H1 (cell line): ENCODE measurements at regions not wholly inside any gene's neighbourhood (a gene's known extent, or its start where the extent isn't known, plus 50 kb on each side); places are given as distances from the start of the nearest gene placed in this dataset.
"Not testable (repeated sequence)": the region's sequence is repeated elsewhere in the genome, so short reads cannot be mapped to it uniquely, and the experiment has no call there.

Experiments
- CTCF ChIA-PET: fragments of 300-600 bp; sonication (Branson Sonifier 250); formaldehyde crosslinking; loops from one replicate; lab custom pipeline; 2021; ENCODE audit not compliant: partially characterized antibody; lab: Charles Lee
- POLR2A ChIA-PET: fragments of 300-600 bp; sonication (Branson Sonifier 250); formaldehyde crosslinking; loops from one replicate; lab custom pipeline; 2021; ENCODE audit warnings: inconsistent platforms; ENCODE audit not compliant: partially characterized antibody; lab: Charles Lee
- DNase-seq, 2 experiments: peaks; one replicate each; pipeline versions ENCODE4 v3.0.0 to v3.0.0-alpha.2; 2010 to 2022; ENCODE audit warnings: low spot score in 2 of 2, low read depth in 1 of 2, mixed read lengths in 1 of 2
- FAIRE-seq: peaks from 2 replicates; lab custom pipeline; 2011; peaks lifted over from hg19 to GRCh38; lab: Jason Lieb, UNC
- H2AFZ ChIP-seq: 2 replicates; pipeline ENCODE4 v1.8.1; 2012; ENCODE audit warnings: low read length, inconsistent platforms
- H2AK5ac ChIP-seq: 2 replicates; pipeline ENCODE4 v1.6.1; 2013; ENCODE audit warnings: low read depth, low read length
- H2BK120ac ChIP-seq: replicated peaks from 2 replicates; pipeline ENCODE3; 2013; ENCODE audit warnings: low read depth, low read length, inconsistent platforms
- H2BK12ac ChIP-seq: 2 replicates; pipeline ENCODE4 v1.6.1; 2013; ENCODE audit warnings: low read depth, low read length
- H2BK15ac ChIP-seq: 2 replicates; pipeline ENCODE4 v1.6.1; 2013; ENCODE audit warnings: low read length
- H2BK20ac ChIP-seq: 2 replicates; pipeline ENCODE4 v1.6.1; 2013; ENCODE audit warnings: low read length
- H2BK5ac ChIP-seq: 2 replicates; pipeline ENCODE4 v1.6.1; 2013; ENCODE audit warnings: low read depth, low read length
- H3K14ac ChIP-seq: 2 replicates; pipeline ENCODE4 v1.6.1; 2013; ENCODE audit warnings: inconsistent platforms; ENCODE audit not compliant: insufficient read length
- H3K18ac ChIP-seq: 2 replicates; pipeline ENCODE4 v1.6.1; 2013; ENCODE audit warnings: low read length; ENCODE audit errors: extremely low read depth
- H3K23ac ChIP-seq: 2 replicates; pipeline ENCODE4 v1.6.1; 2013; ENCODE audit warnings: inconsistent platforms; ENCODE audit not compliant: insufficient read length
- H3K23me2 ChIP-seq: 2 replicates; pipeline ENCODE4 v1.6.1; 2013; ENCODE audit warnings: low read depth, low read length
- H3K27ac ChIP-seq: 2 replicates; pipeline ENCODE4 v1.6.1; 2011; ENCODE audit warnings: low read depth, low read length, inconsistent platforms
- H3K27me3 ChIP-seq, 4 experiments: replicated peaks in 1 of 4; 1 replicate in 1 of 4; 2 replicates in 3 of 4; pipeline versions ENCODE4 v1.6.1 to v1.8.1; 2011 to 2013; ENCODE audit warnings: low read length in 3 of 4, mild to moderate bottlenecking in 3 of 4, inconsistent platforms in 2 of 4, mixed read lengths in 2 of 4, moderate library complexity in 1 of 4; ENCODE audit not compliant: control insufficient read depth in 3 of 4, insufficient read depth in 3 of 4; ENCODE audit errors: extremely low read depth in 1 of 4
- H3K36me3 ChIP-seq, 4 experiments: 2 replicates each; pipeline versions ENCODE4 v1.6.1 to v1.8.1; 2011 to 2013; ENCODE audit warnings: mild to moderate bottlenecking in 4 of 4, low read length in 3 of 4, moderate library complexity in 2 of 4, control low read depth in 1 of 4, inconsistent platforms in 1 of 4; ENCODE audit not compliant: insufficient read depth in 4 of 4, control insufficient read depth in 2 of 4
- H3K4ac ChIP-seq: replicated peaks from 2 replicates; pipeline ENCODE3; 2013; ENCODE audit warnings: low read length, low read depth, mixed read lengths, inconsistent platforms; ENCODE audit not compliant: insufficient read length
- H3K4me1 ChIP-seq, 4 experiments: replicated peaks in 1 of 4; 1 replicate in 1 of 4; 2 replicates in 3 of 4; pipeline versions ENCODE4 v1.6.1 to v1.8.1; 2011 to 2013; ENCODE audit warnings: low read length in 3 of 4, inconsistent platforms in 2 of 4, mixed read lengths in 1 of 4; ENCODE audit not compliant: insufficient read depth in 4 of 4, control insufficient read depth in 3 of 4
- H3K4me2 ChIP-seq, 2 experiments: 2 replicates each; pipeline versions ENCODE4 v1.6.1 to v1.8.1; 2011 to 2013; ENCODE audit warnings: low read depth in 2 of 2, low read length in 2 of 2, control low read depth in 1 of 2, inconsistent platforms in 1 of 2, mild to moderate bottlenecking in 1 of 2; ENCODE audit not compliant: insufficient read depth in 1 of 2
- H3K4me3 ChIP-seq, 4 experiments: fragments of 200-600, 300-600 bp in 1 of 4; sonication (generic), shearing (Covaris generic), sonication (Bioruptor Twin) in 1 of 4; 2 replicates each; pipeline versions ENCODE4 v1.5.1 to v1.8.1; 2011 to 2016; ENCODE audit warnings: low read length in 4 of 4, low read depth in 3 of 4, control low read depth in 2 of 4, inconsistent platforms in 2 of 4, mild to moderate bottlenecking in 2 of 4, mixed read lengths in 1 of 4, moderate library complexity in 1 of 4; ENCODE audit not compliant: insufficient read depth in 2 of 4; ENCODE audit errors: extremely low read depth in 1 of 4
- H3K56ac ChIP-seq: replicated peaks from 2 replicates; pipeline ENCODE3; 2013; ENCODE audit warnings: low read depth, mild to moderate bottlenecking, mixed read lengths, low read length, inconsistent platforms; ENCODE audit not compliant: insufficient read length
- H3K79me1 ChIP-seq: 2 replicates; pipeline ENCODE4 v1.6.1; 2013; ENCODE audit warnings: low read depth, low read length, control low read depth
- H3K79me2 ChIP-seq, 2 experiments: 2 replicates each; pipeline versions ENCODE4 v1.6.1 to v1.8.1; 2012 to 2013; ENCODE audit warnings: low read length in 2 of 2, mild to moderate bottlenecking in 2 of 2, inconsistent platforms in 1 of 2; ENCODE audit not compliant: insufficient read depth in 2 of 2, control insufficient read depth in 1 of 2
- H3K9ac ChIP-seq, 4 experiments: replicated peaks in 1 of 4; 1 replicate in 1 of 4; 2 replicates in 3 of 4; pipeline versions ENCODE4 v1.6.1 to v1.8.1; 2011 to 2013; ENCODE audit warnings: low read depth in 3 of 4, low read length in 3 of 4, control low read depth in 2 of 4, mild to moderate bottlenecking in 2 of 4, moderate library complexity in 2 of 4, inconsistent platforms in 1 of 4; ENCODE audit errors: extremely low read depth in 1 of 4
- H3K9me3 ChIP-seq, 2 experiments: 2 replicates each; pipeline versions ENCODE4 v1.6.1 to v1.8.1; 2012 to 2013; ENCODE audit warnings: mild to moderate bottlenecking in 2 of 2, moderate library complexity in 2 of 2, control low read depth in 1 of 2, inconsistent platforms in 1 of 2, low read depth in 1 of 2, low read length in 1 of 2, mixed read lengths in 1 of 2; ENCODE audit not compliant: insufficient read depth in 2 of 2
- H4K20me1 ChIP-seq, 2 experiments: replicated peaks in 1 of 2; 2 replicates each; pipeline versions ENCODE3 to v1.8.1; 2011 to 2013; ENCODE audit warnings: inconsistent platforms in 2 of 2, low read length in 2 of 2, mild to moderate bottlenecking in 1 of 2; ENCODE audit not compliant: insufficient read depth in 2 of 2, control insufficient read depth in 1 of 2
- H4K5ac ChIP-seq: 2 replicates; pipeline ENCODE4 v1.6.1; 2013; ENCODE audit warnings: low read length, low read depth, mixed read lengths, inconsistent platforms; ENCODE audit not compliant: insufficient read length
- H4K8ac ChIP-seq: 2 replicates; pipeline ENCODE4 v1.8.0; 2013; ENCODE audit warnings: mild to moderate bottlenecking, moderate library complexity, low read length, inconsistent platforms; ENCODE audit not compliant: insufficient read depth; ENCODE audit errors: extremely low read depth
- H4K91ac ChIP-seq: replicated peaks from 2 replicates; pipeline ENCODE3; 2013; ENCODE audit warnings: low read length, mixed read lengths, inconsistent platforms; ENCODE audit not compliant: insufficient read length
- WGBS, 2 experiments: shearing (Covaris generic) in 1 of 2; methylation state at CpG; one replicate each; pipeline versions ENCODE4 v1.1.6 to v1.1.7; 2013 to 2015; ENCODE audit warnings: low lambda C conversion rate in 2 of 2, mixed read lengths in 2 of 2, inconsistent platforms in 1 of 2, low coverage in 1 of 2, missing lambda C conversion rate in 1 of 2; ENCODE audit not compliant: insufficient replicate concordance in 2 of 2, insufficient coverage in 1 of 2, insufficient read length in 1 of 2; ENCODE audit errors: extremely low coverage in 1 of 2, missing lambda C conversion rate in 1 of 2; 5-methylcytosine and 5-hydroxymethylcytosine counted together

GRCh38 chr16:64343820-64344443, 777.9 kb downstream of the CDH11 start:
- H2BK12ac ChIP-seq, H2BK120ac ChIP-seq, H3K27ac ChIP-seq, H4K8ac ChIP-seq, H2BK20ac ChIP-seq, H3K79me2 ChIP-seq, H3K4me3 ChIP-seq, H3K4me2 ChIP-seq, H3K18ac ChIP-seq, H2BK15ac ChIP-seq, H4K5ac ChIP-seq, H2AFZ ChIP-seq, H3K36me3 ChIP-seq, FAIRE-seq, H3K23me2 ChIP-seq, H3K23ac ChIP-seq, H4K91ac ChIP-seq, H2BK5ac ChIP-seq, H4K20me1 ChIP-seq, H3K9ac ChIP-seq, DNase-seq, POLR2A ChIA-PET, H3K14ac ChIP-seq, H3K56ac ChIP-seq, H3K4ac ChIP-seq, CTCF ChIA-PET, H3K79me1 ChIP-seq, H3K9me3 ChIP-seq, H2AK5ac ChIP-seq, H3K4me1 ChIP-seq, H3K27me3 ChIP-seq: not testable (repeated sequence)
- 100% methylated on average over 7 of the region's 47 CpGs; no CpG with 5 or more reads in 1 of the 2 experiments for WGBS, 2 experiments
